NCI-H748 treated with DMSO at 0.1 percent for 48 hours (cell line): ENCODE measurements at regions not wholly inside any gene's neighbourhood (a gene's known extent, or its start where the extent isn't known, plus 50 kb on each side); places are given as distances from the start of the nearest gene placed in this dataset.

Source experiments
- DNase-seq: peaks from one replicate; lab custom pipeline; 2025; lab: John Stamatoyannopoulos, UW

GRCh38 chr7:32264702-32265284, 194.6 kb upstream of the PDE1C start:
- DNase-seq = no peak

GRCh38 chr7:32263611-32264010, 193.4 kb upstream of the PDE1C start:
- DNase-seq = no peak

- no peak for DNase-seq
Measured at GRCh38 chr7:32262315-32262714, 192.1 kb upstream of the PDE1C start.

GRCh38 chr7:32259931-32260596, 189.9 kb upstream of the PDE1C start:
- DNase-seq = no peak

- no peak for DNase-seq
Measured at GRCh38 chr7:32258265-32258664, 188.1 kb upstream of the PDE1C start.

GRCh38 chr7:32257621-32258020, 187.4 kb upstream of the PDE1C start:
- no peak for DNase-seq

GRCh38 chr7:32256811-32257210, 186.6 kb upstream of the PDE1C start:
- no peak for DNase-seq

GRCh38 chr7:32256376-32256775, 186.2 kb upstream of the PDE1C start:
- no peak for DNase-seq

GRCh38 chr7:32255036-32255435, 184.8 kb upstream of the PDE1C start:
- no peak for DNase-seq

GRCh38 chr7:32253299-32253698, 183.1 kb upstream of the PDE1C start:
- no peak for DNase-seq

- no peak for DNase-seq
Measured at GRCh38 chr7:32251659-32252058, 181.5 kb upstream of the PDE1C start.

GRCh38 chr7:32250471-32251260, 180.5 kb upstream of the PDE1C start:
- DNase-seq = no peak

- DNase-seq = no peak
Measured at GRCh38 chr7:32250003-32250402, 179.8 kb upstream of the PDE1C start.

GRCh38 chr7:32248522-32248921, 178.3 kb upstream of the PDE1C start:
- DNase-seq = no peak

GRCh38 chr7:32244806-32245345, 174.7 kb upstream of the PDE1C start:
- no peak for DNase-seq

- DNase-seq = no peak
Measured at GRCh38 chr7:32243687-32244290, 173.6 kb upstream of the PDE1C start.

GRCh38 chr7:32242436-32242835, 172.2 kb upstream of the PDE1C start:
- DNase-seq = no peak

- DNase-seq = no peak
Measured at GRCh38 chr7:32241636-32242035, 171.4 kb upstream of the PDE1C start.

- no peak for DNase-seq
Measured at GRCh38 chr7:32239764-32240163, 169.6 kb upstream of the PDE1C start.

- no peak for DNase-seq
Measured at GRCh38 chr7:32228601-32229000, 158.4 kb upstream of the PDE1C start.

- DNase-seq = no peak
Measured at GRCh38 chr7:32227746-32228145, 157.5 kb upstream of the PDE1C start.

- DNase-seq = no peak
Measured at GRCh38 chr7:32224276-32224675, 154.1 kb upstream of the PDE1C start.

- no peak for DNase-seq
Measured at GRCh38 chr7:32223721-32224120, 153.5 kb upstream of the PDE1C start.
